GM12875 (cell line): ENCODE measurements at regions not wholly inside any gene's neighbourhood (a gene's known extent, or its start where the extent isn't known, plus 50 kb on each side); places are given as distances from the start of the nearest gene placed in this dataset.

Experiments
- H3K4me3 ChIP-seq: one replicate; pipeline ENCODE4 v1.5.1; 2011; ENCODE audit warnings: low read depth, low read length, control low read depth
- TF ChIP-seq, protein P1 (sequence below): IDR thresholded peaks from 2 replicates; pipeline ENCODE4 v1.5.1; 2011; ENCODE audit warnings: low read depth, mild to moderate bottlenecking, control low read depth, inconsistent platforms, low read length, moderate library complexity, borderline replicate concordance; ENCODE audit not compliant: insufficient read depth

DNA sequence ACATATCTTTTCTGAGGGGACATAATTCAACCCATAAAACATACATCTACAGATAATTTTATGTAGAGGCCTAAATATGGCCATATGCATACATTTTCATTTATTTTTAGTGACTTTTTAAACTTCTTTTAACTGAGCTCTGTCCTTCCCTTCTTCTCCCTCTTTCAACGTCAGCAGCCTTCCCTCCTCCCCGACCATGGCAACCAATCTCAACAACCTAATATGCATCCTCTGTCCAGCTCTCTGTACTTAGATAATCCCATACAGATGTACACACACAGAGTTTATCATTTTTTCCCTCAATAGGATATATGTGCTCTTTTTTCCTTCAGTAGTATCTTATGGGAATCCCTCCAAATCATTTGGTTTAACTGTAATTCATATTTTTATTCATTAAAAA is 94.3 kb downstream of the CCDC71L start:
- no peak overlapping the region for H3K4me3 ChIP-seq
- TF ChIP-seq, protein P1, sequence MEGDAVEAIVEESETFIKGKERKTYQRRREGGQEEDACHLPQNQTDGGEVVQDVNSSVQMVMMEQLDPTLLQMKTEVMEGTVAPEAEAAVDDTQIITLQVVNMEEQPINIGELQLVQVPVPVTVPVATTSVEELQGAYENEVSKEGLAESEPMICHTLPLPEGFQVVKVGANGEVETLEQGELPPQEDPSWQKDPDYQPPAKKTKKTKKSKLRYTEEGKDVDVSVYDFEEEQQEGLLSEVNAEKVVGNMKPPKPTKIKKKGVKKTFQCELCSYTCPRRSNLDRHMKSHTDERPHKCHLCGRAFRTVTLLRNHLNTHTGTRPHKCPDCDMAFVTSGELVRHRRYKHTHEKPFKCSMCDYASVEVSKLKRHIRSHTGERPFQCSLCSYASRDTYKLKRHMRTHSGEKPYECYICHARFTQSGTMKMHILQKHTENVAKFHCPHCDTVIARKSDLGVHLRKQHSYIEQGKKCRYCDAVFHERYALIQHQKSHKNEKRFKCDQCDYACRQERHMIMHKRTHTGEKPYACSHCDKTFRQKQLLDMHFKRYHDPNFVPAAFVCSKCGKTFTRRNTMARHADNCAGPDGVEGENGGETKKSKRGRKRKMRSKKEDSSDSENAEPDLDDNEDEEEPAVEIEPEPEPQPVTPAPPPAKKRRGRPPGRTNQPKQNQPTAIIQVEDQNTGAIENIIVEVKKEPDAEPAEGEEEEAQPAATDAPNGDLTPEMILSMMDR, result no peak

DNA sequence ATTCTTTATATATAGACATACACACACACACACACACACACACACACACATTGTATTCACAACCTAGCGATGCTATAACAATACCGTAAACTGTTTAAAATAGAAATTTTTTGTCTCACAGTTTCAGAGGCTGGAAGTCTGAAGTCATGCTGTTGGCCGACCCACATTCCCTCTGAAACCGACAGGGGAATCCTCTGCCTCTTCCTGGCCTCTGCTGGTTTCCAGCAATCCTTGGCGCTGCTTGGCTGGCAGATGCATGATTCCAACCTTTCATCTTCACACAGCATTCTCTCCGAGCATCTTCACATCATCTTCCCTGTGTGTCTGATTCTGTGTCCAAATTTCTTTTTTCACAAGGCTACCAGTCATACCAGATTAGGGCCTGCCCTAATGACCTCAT is 94.8 kb downstream of the CCDC71L start:
- TF ChIP-seq, protein P1, result no peak
- no peak overlapping the region for H3K4me3 ChIP-seq

GRCh38 chr7:106565428-106565827 is 95.5 kb downstream of the CCDC71L start:
- TF ChIP-seq, protein P1, result no peak
- no peak overlapping the region for H3K4me3 ChIP-seq

DNA sequence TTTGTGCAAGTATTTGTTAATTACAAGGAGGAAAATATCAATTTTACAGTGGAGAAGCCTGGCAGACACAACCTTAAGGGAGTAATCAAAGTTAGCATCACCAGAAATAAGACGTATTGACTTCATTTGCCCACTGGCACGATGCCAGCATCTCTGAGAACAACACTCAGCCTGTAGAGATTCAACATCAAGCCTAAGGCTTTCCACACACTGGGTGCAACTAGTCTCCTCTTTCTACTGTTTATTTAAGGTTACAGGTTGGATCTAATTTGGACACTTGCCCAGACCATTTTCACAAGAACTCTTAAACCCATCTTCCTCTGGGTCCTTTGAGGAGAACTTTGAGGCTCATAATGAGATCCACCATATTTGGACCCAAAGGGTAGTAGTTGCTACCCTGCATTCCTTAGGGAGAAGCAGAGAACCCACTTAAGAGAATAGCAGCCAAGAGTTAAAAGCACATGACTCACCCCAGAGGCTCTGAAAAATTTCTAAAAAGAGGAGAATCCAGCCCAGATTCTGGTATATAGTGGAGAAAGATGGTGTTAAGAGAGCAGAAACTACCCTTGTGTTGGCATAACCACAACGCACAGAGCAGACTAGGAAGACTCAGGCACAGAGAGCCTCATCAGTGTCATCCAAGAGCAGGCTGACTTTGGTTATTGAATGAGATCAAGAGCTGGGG is 97.3 kb downstream of the CCDC71L start:
- no peak overlapping the region for H3K4me3 ChIP-seq
- TF ChIP-seq, protein P1, result no peak

DNA sequence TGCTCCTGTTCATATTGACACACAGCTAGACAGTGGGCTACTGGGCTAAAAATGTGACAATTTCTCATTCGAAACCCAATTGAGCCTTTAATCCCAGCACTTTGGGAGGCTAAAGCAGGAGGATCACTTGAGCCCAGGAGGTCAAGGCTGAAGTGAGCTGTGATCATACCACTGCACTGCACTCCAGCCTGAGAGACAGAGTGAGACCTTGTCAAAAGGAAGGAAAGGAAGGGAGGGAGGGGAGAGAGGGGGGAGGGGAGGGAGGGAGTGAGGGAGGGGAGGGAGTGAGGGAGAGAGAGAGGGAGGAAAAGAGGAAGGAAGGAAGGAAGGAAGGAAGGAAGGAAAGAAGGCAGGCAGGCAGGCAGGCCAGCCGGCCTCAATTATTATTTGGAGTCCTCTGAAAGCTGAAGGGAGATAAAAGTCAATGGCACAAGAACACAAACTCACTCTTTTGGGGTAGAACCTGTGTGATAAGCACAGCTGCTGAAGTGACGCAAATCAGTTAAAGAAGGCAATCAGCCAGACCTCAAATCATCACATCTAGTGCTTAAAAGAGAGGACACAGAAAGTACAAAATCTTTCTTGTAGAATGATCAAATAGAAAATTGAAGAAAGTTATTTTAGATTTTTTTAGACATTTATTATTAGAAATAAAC is 98.1 kb downstream of the CCDC71L start:
- TF ChIP-seq, protein P1, result no peak
- H3K4me3 ChIP-seq, result no peak overlapping the region

DNA sequence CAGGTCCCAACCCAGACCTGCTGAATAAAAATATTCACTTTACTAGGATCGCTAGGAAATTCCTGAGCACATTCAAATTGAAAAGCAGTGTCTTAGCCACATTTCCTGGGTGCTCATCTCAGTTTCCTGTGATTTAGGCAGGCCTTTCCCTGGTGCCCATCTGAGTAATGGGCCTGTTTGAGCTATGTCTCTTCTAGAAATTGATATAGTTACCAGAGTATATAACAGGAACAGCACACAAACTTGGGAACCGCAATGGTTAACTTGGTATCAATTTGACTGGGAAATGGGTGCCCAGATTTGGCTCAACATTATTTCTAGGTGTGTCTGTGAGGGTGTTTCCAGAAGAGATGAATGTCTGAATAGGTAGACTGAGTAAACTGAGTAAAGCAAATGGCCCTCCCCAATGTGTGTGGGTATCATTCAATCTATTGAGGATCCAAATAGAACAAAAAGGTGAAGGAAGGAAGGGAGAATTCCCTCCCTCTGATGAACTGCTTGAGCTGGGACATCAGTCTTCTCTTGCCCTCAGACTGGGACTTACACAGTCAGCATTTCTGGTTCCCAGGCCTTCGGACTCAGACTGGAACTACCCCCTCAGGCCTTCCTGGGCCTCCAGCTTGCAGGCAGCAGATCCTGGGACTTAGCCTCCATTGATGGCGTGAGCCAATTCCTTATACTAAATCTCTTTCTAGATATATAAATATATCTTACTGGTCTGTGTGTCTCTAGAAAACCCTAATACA is 99.1 kb downstream of the CCDC71L start:
- no peak overlapping the region for H3K4me3 ChIP-seq
- TF ChIP-seq, protein P1, result no peak
